G401.6 (cell line): ENCODE measurements at regions not wholly inside any gene's neighbourhood (a gene's known extent, or its start where the extent isn't known, plus 50 kb on each side); places are given as distances from the start of the nearest gene placed in this dataset.
"Not testable (repeated sequence)": the region's sequence is repeated elsewhere in the genome, so short reads cannot be mapped to it uniquely, and the experiment has no call there.

Experiments used
- FAIRE-seq: peaks from 2 replicates; lab custom pipeline; 2012; peaks lifted over from hg19 to GRCh38; lab: Jason Lieb, UNC

GRCh38 chr10:27344568-27345454 lies 104.2 kb upstream of the ACBD5 start:
- no peak for FAIRE-seq

DNA sequence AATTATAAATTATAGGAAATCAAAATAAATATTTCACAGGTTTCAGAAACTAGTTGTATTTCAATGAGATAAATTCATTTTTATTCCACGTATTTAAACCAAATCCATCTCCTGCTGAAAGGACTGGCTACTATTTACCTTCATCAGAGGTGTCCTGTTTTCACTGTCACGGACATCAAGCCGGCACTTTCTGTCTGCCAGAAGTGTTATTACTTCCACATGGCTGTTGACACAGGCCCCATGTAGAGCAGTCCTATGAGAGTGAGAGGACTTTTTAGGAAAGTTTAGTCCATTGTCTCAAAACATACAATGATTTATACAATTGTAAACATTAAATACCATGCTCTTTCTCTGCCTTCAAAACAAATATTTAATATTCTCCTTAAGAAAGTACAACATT lies 100.4 kb upstream of the ACBD5 start:
- FAIRE-seq = no peak

DNA sequence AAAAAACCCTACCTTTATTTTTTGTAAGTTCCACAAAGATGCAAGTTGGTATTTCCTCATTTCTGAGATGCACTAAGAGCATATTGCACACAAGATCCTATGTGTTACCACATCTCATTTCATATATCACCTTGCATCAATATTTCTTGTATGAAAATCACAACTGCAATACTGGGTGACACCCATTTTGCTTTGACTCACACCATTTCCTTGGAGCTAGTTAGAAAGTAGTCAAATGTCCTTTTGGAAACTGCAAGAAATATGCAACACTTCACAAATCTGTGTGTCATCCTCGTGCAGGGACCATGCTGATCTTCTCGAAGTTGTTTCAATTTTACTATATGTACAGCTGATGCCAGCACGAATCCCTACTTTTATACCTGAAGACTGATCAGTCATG lies 94.6 kb upstream of the ACBD5 start:
- not testable (repeated sequence) for FAIRE-seq

- no peak for FAIRE-seq
Measured at GRCh38 chr10:27330074-27330473, 89.5 kb upstream of the ACBD5 start.

GRCh38 chr10:27328946-27329345 lies 88.3 kb upstream of the ACBD5 start:
- no peak for FAIRE-seq

GRCh38 chr10:27326748-27327147 lies 86.2 kb upstream of the ACBD5 start:
- not testable (repeated sequence) for FAIRE-seq

GRCh38 chr10:27319752-27320431 lies 79.3 kb upstream of the ACBD5 start:
- no peak for FAIRE-seq

GRCh38 chr10:27319139-27319538 lies 78.5 kb upstream of the ACBD5 start:
- not testable (repeated sequence) for FAIRE-seq

GRCh38 chr10:27315082-27315481 lies 74.5 kb upstream of the ACBD5 start:
- FAIRE-seq = not testable (repeated sequence)

GRCh38 chr10:27313586-27313985 lies 73.0 kb upstream of the ACBD5 start:
- FAIRE-seq = not testable (repeated sequence)

DNA sequence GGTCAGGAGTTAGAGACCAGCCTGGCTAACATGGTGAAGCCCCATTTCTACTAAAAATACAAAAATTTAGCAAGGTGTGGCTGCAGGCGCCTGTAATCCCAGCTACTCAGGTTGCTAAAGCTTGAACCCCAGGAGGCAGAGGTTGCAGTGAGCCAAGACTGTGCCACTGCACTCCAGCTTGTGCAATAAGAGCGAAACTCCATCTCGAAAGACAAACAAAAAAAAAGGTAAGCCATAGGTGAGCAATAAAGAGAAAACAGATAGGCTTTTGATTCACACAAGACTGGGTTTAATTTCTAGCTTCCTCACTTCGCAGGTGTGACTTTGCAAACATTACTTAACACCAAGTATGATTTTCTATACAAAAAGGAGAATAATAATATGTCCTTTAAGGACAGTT lies 72.3 kb upstream of the ACBD5 start:
- no peak for FAIRE-seq

GRCh38 chr10:27311809-27312208 lies 71.2 kb upstream of the ACBD5 start:
- FAIRE-seq = not testable (repeated sequence)

DNA sequence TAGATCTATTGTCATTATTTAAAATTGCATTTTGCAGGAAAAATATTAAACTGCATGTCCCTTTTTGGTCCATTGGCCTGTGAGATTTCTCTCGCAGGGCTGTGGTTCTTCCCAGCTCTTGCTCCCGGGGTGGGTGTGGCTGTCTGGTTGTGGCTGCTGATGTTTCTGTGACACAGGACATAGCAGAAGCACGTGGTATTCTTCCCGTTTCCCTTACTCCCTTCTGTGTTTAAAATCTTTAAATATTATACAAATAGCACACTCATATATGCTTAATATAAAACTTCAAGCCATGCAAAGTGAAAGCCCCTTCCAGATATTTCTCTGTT lies 57.9 kb upstream of the ACBD5 start:
- not testable (repeated sequence) for FAIRE-seq

- no peak for FAIRE-seq
Measured at GRCh38 chr10:27297844-27298521, 57.4 kb upstream of the ACBD5 start.

DNA sequence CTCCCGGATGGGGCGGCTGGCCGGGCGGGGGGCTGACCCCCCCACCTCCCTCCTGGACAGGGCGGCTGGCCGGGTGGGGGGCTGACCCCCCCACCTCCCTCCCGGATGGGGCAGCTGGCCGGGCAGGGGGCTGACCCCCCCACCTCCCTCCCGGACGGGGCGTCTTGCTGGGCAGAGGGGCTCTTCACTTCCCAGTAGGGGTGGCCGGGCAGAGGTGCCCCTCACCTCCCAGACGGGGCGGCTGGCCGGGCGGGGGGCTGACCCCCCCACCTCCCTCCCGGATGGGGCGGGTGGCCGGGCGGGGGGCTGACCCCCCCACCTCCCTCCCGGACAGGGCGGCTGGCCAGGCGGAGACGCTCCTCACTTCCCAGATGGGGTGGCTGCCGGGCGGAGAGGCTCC lies 55.7 kb upstream of the ACBD5 start:
- FAIRE-seq = not testable (repeated sequence)

- not testable (repeated sequence) for FAIRE-seq
Measured at GRCh38 chr10:27291253-27291895, 50.8 kb upstream of the ACBD5 start.
